ENCODE measurements at regions not wholly inside any gene's neighbourhood (a gene's known extent, or its start where the extent isn't known, plus 50 kb on each side); places are given as distances from the start of the nearest gene placed in this dataset.

- no peak overlapping the region for H3K4me3 ChIP-seq
- no peaks in the 10 kb centered on the region for H4K20me1 ChIP-seq (replicated peaks; ENCODE audit: insufficient read depth)
- H3K4me1 Mint-ChIP-seq = peaks cover 26% of the 10 kb centered on the region
- H3K4me2 ChIP-seq = no peak overlapping the region
- TF ChIP-seq JUNB (IDR thresholded peaks at IDR 0.05; ENCODE audit: unreplicated experiment) (no peak), ZNF114 (CRISPR knock-in tag; IDR thresholded peaks at IDR 0.05) (no peak), ZNF331 (CRISPR knock-in tag; IDR thresholded peaks at IDR 0.05; ENCODE audit: low read depth) (no peak), CREB1 (CRISPR knock-in tag; IDR thresholded peaks at IDR 0.05; ENCODE audit: low read depth) (no peak), EZH2 (IDR thresholded peaks at IDR 0.05; ENCODE audit: low read depth, unreplicated experiment) (no peak), POLR2AphosphoS5 (IDR thresholded peaks at IDR 0.05; ENCODE audit: low read depth) (no peak), NANOG (IDR thresholded peaks at IDR 0.05; ENCODE audit: borderline replicate concordance) (no peak), ETS1 (IDR thresholded peaks at IDR 0.05) (no peak), EZH2phosphoT487 (IDR thresholded peaks at IDR 0.05; ENCODE audit: unreplicated experiment) (no peak), REST (IDR thresholded peaks at IDR 0.05; ENCODE audit: unreplicated experiment) (no peak), STAT1 (IDR thresholded peaks at IDR 0.05; ENCODE audit: unreplicated experiment) (no peak)
- TF ChIP-seq, protein P1, sequence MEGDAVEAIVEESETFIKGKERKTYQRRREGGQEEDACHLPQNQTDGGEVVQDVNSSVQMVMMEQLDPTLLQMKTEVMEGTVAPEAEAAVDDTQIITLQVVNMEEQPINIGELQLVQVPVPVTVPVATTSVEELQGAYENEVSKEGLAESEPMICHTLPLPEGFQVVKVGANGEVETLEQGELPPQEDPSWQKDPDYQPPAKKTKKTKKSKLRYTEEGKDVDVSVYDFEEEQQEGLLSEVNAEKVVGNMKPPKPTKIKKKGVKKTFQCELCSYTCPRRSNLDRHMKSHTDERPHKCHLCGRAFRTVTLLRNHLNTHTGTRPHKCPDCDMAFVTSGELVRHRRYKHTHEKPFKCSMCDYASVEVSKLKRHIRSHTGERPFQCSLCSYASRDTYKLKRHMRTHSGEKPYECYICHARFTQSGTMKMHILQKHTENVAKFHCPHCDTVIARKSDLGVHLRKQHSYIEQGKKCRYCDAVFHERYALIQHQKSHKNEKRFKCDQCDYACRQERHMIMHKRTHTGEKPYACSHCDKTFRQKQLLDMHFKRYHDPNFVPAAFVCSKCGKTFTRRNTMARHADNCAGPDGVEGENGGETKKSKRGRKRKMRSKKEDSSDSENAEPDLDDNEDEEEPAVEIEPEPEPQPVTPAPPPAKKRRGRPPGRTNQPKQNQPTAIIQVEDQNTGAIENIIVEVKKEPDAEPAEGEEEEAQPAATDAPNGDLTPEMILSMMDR (conservative IDR thresholded peaks at IDR 0.05; ENCODE audit: low read depth in 2 of 2) = no peak
- TF ChIP-seq, protein P2, sequence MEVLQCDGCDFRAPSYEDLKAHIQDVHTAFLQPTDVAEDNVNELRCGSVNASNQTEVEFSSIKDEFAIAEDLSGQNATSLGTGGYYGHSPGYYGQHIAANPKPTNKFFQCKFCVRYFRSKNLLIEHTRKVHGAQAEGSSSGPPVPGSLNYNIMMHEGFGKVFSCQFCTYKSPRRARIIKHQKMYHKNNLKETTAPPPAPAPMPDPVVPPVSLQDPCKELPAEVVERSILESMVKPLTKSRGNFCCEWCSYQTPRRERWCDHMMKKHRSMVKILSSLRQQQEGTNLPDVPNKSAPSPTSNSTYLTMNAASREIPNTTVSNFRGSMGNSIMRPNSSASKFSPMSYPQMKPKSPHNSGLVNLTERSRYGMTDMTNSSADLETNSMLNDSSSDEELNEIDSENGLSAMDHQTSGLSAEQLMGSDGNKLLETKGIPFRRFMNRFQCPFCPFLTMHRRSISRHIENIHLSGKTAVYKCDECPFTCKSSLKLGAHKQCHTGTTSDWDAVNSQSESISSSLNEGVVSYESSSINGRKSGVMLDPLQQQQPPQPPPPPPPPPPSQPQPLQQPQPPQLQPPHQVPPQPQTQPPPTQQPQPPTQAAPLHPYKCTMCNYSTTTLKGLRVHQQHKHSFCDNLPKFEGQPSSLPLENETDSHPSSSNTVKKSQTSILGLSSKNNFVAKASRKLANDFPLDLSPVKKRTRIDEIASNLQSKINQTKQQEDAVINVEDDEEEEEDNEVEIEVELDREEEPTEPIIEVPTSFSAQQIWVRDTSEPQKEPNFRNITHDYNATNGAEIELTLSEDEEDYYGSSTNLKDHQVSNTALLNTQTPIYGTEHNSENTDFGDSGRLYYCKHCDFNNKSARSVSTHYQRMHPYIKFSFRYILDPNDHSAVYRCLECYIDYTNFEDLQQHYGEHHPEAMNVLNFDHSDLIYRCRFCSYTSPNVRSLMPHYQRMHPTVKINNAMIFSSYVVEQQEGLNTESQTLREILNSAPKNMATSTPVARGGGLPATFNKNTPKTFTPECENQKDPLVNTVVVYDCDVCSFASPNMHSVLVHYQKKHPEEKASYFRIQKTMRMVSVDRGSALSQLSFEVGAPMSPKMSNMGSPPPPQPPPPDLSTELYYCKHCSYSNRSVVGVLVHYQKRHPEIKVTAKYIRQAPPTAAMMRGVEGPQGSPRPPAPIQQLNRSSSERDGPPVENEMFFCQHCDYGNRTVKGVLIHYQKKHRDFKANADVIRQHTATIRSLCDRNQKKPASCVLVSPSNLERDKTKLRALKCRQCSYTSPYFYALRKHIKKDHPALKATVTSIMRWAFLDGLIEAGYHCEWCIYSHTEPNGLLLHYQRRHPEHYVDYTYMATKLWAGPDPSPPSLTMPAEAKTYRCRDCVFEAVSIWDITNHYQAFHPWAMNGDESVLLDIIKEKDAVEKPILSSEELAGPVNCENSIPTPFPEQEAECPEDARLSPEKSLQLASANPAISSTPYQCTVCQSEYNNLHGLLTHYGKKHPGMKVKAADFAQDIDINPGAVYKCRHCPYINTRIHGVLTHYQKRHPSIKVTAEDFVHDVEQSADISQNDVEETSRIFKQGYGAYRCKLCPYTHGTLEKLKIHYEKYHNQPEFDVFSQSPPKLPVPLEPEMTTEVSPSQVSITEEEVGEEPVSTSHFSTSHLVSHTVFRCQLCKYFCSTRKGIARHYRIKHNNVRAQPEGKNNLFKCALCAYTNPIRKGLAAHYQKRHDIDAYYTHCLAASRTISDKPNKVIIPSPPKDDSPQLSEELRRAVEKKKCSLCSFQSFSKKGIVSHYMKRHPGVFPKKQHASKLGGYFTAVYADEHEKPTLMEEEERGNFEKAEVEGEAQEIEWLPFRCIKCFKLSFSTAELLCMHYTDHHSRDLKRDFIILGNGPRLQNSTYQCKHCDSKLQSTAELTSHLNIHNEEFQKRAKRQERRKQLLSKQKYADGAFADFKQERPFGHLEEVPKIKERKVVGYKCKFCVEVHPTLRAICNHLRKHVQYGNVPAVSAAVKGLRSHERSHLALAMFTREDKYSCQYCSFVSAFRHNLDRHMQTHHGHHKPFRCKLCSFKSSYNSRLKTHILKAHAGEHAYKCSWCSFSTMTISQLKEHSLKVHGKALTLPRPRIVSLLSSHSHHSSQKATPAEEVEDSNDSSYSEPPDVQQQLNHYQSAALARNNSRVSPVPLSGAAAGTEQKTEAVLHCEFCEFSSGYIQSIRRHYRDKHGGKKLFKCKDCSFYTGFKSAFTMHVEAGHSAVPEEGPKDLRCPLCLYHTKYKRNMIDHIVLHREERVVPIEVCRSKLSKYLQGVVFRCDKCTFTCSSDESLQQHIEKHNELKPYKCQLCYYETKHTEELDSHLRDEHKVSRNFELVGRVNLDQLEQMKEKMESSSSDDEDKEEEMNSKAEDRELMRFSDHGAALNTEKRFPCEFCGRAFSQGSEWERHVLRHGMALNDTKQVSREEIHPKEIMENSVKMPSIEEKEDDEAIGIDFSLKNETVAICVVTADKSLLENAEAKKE (CRISPR knock-in tag; IDR thresholded peaks at IDR 0.05) = no peak
- H3K4me1 ChIP-seq (ENCODE audit: insufficient read depth) = no peaks in the 10 kb centered on the region
- H3K27me3 ChIP-seq (ENCODE audit: insufficient read depth) = peaks cover 21% of the 10 kb centered on the region
- H3K27ac ChIP-seq (ENCODE audit: low read depth) = no peak overlapping the region
- H3F3A ChIP-seq (replicated peaks; ENCODE audit: low read depth) = no peaks in the 10 kb centered on the region
- H3K4me3 Mint-ChIP-seq = no peak overlapping the region
- H3K9me3 Mint-ChIP-seq = no peaks in the 10 kb centered on the region; the same call in 1 of the 3 replicates
- DNase-seq (ENCODE audit: low spot score) (no peak), ATAC-seq (no peak)
- 0 out of 3 replicates have a peak, but pooled peaks cover 3% of the 10 kb centered on the region for H3K36me3 Mint-ChIP-seq (ENCODE audit: low read depth)
- no peaks in the 10 kb centered on the region for H3K79me2 ChIP-seq (replicated peaks; ENCODE audit: insufficient read depth)
- H3K27ac Mint-ChIP-seq = no peak overlapping the region
- H3K9me2 ChIP-seq (ENCODE audit: insufficient read depth) = no peaks in the 10 kb centered on the region
- peaks cover 48% of the 10 kb centered on the region for H3K27me3 Mint-ChIP-seq (ENCODE audit: insufficient read depth, low read depth, poor library complexity)
- H3K36me3 ChIP-seq (ENCODE audit: insufficient read depth) = no peaks in the 10 kb centered on the region
- no peak overlapping the region for H2AFZ ChIP-seq
These were observed 290.3 kb downstream of the SOX9 start for GRCh38 chr17:72411124-72411563.

All from GM23338 (cell line).